ENCODE measurements at regions not wholly inside any gene's neighbourhood (a gene's known extent, or its start where the extent isn't known, plus 50 kb on each side); places are given as distances from the start of the nearest gene placed in this dataset.

DNA sequence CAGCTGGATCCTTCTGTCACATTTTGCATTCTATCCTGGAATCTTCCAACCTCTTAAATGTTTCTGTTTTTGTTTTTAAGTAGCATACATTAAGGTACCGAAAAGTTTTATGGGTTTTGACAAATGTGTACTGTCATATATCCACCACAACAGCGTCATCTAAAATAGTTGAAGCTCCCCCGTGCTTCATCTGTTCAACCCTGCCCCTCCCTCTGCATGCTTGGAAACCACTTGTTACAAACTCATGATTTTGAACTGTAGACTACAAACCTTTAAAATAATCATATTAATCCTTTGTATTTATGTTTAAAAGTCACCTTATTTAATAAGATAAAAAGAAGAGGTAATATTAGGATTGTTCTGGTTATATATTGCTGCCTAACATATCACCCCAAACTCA is 182.8 kb upstream of the SMIM30 start:
- H3K9me3 ChIP-seq = no peaks in the 10 kb centered on the region
- no peak overlapping the region for H3K9ac ChIP-seq
- H3K36me3 ChIP-seq (replicated peaks in 1 of 2; ENCODE audit: control insufficient read depth in 1 of 2, insufficient read depth in 2 of 2, low read length in 1 of 2) = no peaks in the 10 kb centered on the region
- 0 out of 2 replicates have a peak, but pooled peaks cover under 1% of the 10 kb centered on the region for H3K9me2 ChIP-seq
- H3F3A ChIP-seq (replicated peaks; ENCODE audit: insufficient read depth) = no peaks in the 10 kb centered on the region
- H3K27ac ChIP-seq (ENCODE audit: low read depth in 2 of 2, low read length in 1 of 2) = no peak overlapping the region
- no peaks in the 10 kb centered on the region for H4K20me1 ChIP-seq (ENCODE audit: insufficient read depth)
- ChIA-PET CTCF (interaction anchor here (0.8 to 2.8 kb wide), 2 partner anchors 11 to 141 kb away, joined by 3 to 11 read pairs; no protein-coding TSS in a partner anchor), POLR2A (no interaction called here)
- H3K27me3 ChIP-seq (ENCODE audit: insufficient read depth) = no peaks in the 10 kb centered on the region
- WGBS (ENCODE audit: low lambda C conversion rate) = 34% methylated on average over 3 of the region's 3 CpGs
- no peaks in the 10 kb centered on the region for H3K4me1 ChIP-seq (ENCODE audit: control insufficient read depth in 1 of 2, insufficient read depth in 2 of 2, low read depth in 1 of 2, low read length in 1 of 2)
- TF ChIP-seq NRF1 (IDR thresholded peaks at IDR 0.05; ENCODE audit: low read depth, low read length) (no peak), SMC3 (IDR thresholded peaks at IDR 0.05; ENCODE audit: low read depth, low read length) (no peak), SIN3A (IDR thresholded peaks at IDR 0.05; ENCODE audit: borderline replicate concordance, low read depth, low read length) (no peak), ELF1 (IDR thresholded peaks at IDR 0.05) (no peak), MEF2A (IDR thresholded peaks at IDR 0.05; ENCODE audit: borderline replicate concordance, low read depth) (no peak)
- TF ChIP-seq, protein P1, sequence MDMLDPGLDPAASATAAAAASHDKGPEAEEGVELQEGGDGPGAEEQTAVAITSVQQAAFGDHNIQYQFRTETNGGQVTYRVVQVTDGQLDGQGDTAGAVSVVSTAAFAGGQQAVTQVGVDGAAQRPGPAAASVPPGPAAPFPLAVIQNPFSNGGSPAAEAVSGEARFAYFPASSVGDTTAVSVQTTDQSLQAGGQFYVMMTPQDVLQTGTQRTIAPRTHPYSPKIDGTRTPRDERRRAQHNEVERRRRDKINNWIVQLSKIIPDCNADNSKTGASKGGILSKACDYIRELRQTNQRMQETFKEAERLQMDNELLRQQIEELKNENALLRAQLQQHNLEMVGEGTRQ (IDR thresholded peaks at IDR 0.05; ENCODE audit: borderline replicate concordance, low read depth, low read length) = no peak
- H3K4me2 ChIP-seq = no peak overlapping the region
- no peaks in the 10 kb centered on the region for H3K79me2 ChIP-seq (ENCODE audit: insufficient read depth)
- DNase-seq = no peak
- H2AFZ ChIP-seq (ENCODE audit: low read depth) = no peak overlapping the region
- H3K4me3 ChIP-seq (ENCODE audit: low read depth in 2 of 2, low read length in 1 of 2) = no peak overlapping the region

- H3K27ac ChIP-seq (ENCODE audit: low read depth in 2 of 2, low read length in 1 of 2) = no peak overlapping the region
- DNase-seq = no peak
- no peaks in the 10 kb centered on the region for H3K36me3 ChIP-seq (replicated peaks in 1 of 2; ENCODE audit: control insufficient read depth in 1 of 2, insufficient read depth in 2 of 2, low read length in 1 of 2)
- H3K79me2 ChIP-seq (ENCODE audit: insufficient read depth) = no peaks in the 10 kb centered on the region
- no peaks in the 10 kb centered on the region for H4K20me1 ChIP-seq (ENCODE audit: insufficient read depth)
- H3K9me3 ChIP-seq = no peaks in the 10 kb centered on the region
- no peaks in the 10 kb centered on the region for H3K4me1 ChIP-seq (ENCODE audit: control insufficient read depth in 1 of 2, insufficient read depth in 2 of 2, low read depth in 1 of 2, low read length in 1 of 2)
- ChIA-PET CTCF (interaction anchor here (2.8 kb wide), 1 partner anchor 10 kb away, joined by 11 read pairs; no protein-coding TSS in a partner anchor), POLR2A (no interaction called here)
- H3K9ac ChIP-seq = no peak overlapping the region
- H3K4me3 ChIP-seq (ENCODE audit: low read depth in 2 of 2, low read length in 1 of 2) = no peak overlapping the region
- H2AFZ ChIP-seq (ENCODE audit: low read depth) = no peak overlapping the region
- H3F3A ChIP-seq (replicated peaks; ENCODE audit: insufficient read depth) = no peaks in the 10 kb centered on the region
- no peak for TF ChIP-seq FOSL2 (IDR thresholded peaks at IDR 0.05; ENCODE audit: borderline replicate concordance, low read depth)
- no peak for TF ChIP-seq SMC3 (IDR thresholded peaks at IDR 0.05; ENCODE audit: low read depth, low read length)
- no peak for TF ChIP-seq FOXJ3 (CRISPR knock-in tag; IDR thresholded peaks at IDR 0.05)
- TF ChIP-seq RCOR1 (IDR thresholded peaks at IDR 0.05; ENCODE audit: low read length) = no peak
- no peak for TF ChIP-seq RFX5 (IDR thresholded peaks at IDR 0.05; ENCODE audit: low read length)
- TF ChIP-seq RAD21 (IDR thresholded peaks at IDR 0.05; ENCODE audit: low read length) = no peak
- no peak for TF ChIP-seq CHD2 (IDR thresholded peaks at IDR 0.05; ENCODE audit: low read length, partially characterized antibody)
- TF ChIP-seq NRF1 (IDR thresholded peaks at IDR 0.05; ENCODE audit: low read depth, low read length) = no peak
- TF ChIP-seq RXRA (IDR thresholded peaks at IDR 0.05; ENCODE audit: borderline replicate concordance, low read depth) = no peak
- TF ChIP-seq REST (IDR thresholded peaks at IDR 0.05; ENCODE audit: low read depth, low read length) = no peak
- TF ChIP-seq, protein P2, sequence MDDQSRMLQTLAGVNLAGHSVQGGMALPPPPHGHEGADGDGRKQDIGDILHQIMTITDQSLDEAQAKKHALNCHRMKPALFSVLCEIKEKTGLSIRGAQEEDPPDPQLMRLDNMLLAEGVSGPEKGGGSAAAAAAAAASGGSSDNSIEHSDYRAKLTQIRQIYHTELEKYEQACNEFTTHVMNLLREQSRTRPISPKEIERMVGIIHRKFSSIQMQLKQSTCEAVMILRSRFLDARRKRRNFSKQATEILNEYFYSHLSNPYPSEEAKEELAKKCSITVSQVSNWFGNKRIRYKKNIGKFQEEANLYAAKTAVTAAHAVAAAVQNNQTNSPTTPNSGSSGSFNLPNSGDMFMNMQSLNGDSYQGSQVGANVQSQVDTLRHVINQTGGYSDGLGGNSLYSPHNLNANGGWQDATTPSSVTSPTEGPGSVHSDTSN (IDR thresholded peaks at IDR 0.05) = no peak
- no peak for TF ChIP-seq TCF12 (IDR thresholded peaks at IDR 0.05)
- TF ChIP-seq POLR2AphosphoS5 (IDR thresholded peaks at IDR 0.05; ENCODE audit: low read depth, low read length) = no peak
- H3K4me2 ChIP-seq = no peak overlapping the region
- H3K9me2 ChIP-seq = 0 out of 2 replicates have a peak, but pooled peaks cover 5% of the 10 kb centered on the region
- no peaks in the 10 kb centered on the region for H3K27me3 ChIP-seq (ENCODE audit: insufficient read depth)
Observed at GRCh38 chr7:113299748-113300147, 181.4 kb upstream of the SMIM30 start.
